Panc1 (cell line): ENCODE measurements at regions not wholly inside any gene's neighbourhood (a gene's known extent, or its start where the extent isn't known, plus 50 kb on each side); places are given as distances from the start of the nearest gene placed in this dataset.

ENCODE experiments used
- ATAC-seq: fragments of 200-7000 bp; cut with Tn5 transposase; 2 replicates; pipeline ENCODE4 v1.9.1; 2020; ENCODE audit warnings: mild to moderate bottlenecking, moderate library complexity
- BruUV-seq: library from RNA; stranded (reverse); fragments of 400-500 nt; replicated peaks from 2 replicates; lab custom pipeline; 2021; lab: Mats Ljungman, UMichigan
- CTCF ChIA-PET: fragments of 300-600 bp; sonication (Branson Sonifier 250); formaldehyde crosslinking; loops from one replicate; lab custom pipeline; 2022; ENCODE audit warnings: antibody characterized with exemption; lab: Charles Lee
- POLR2A ChIA-PET: fragments of 300-600 bp; sonication (Branson Sonifier 250); formaldehyde crosslinking; loops from one replicate; lab custom pipeline; 2022; ENCODE audit warnings: antibody characterized with exemption; lab: Charles Lee
- DNase-seq: peaks from one replicate; pipeline ENCODE4 v3.0.0-alpha.2; 2010; ENCODE audit warnings: low read depth, low spot score
- H3K27ac ChIP-seq: 2 replicates; pipeline ENCODE4 v1.5.1; 2011; ENCODE audit warnings: mild to moderate bottlenecking, low read length, inconsistent platforms
- H3K27me3 ChIP-seq: fragments of 200-500 bp; sonication (Bioruptor generic); 2 replicates; pipeline ENCODE4 v1.6.0; 2014; ENCODE audit warnings: low read length, inconsistent platforms; ENCODE audit not compliant: control insufficient read depth, insufficient read depth
- H3K36me3 ChIP-seq: fragments of 200-500 bp; sonication (Bioruptor generic); 2 replicates; pipeline ENCODE4 v1.5.1; 2014; ENCODE audit warnings: inconsistent platforms, mild to moderate bottlenecking, low read length, moderate library complexity; ENCODE audit not compliant: control insufficient read depth, insufficient read depth
- H3K4me1 ChIP-seq: 2 replicates; pipeline ENCODE4 v1.5.1; 2011; ENCODE audit warnings: inconsistent platforms, mild to moderate bottlenecking, low read length, moderate library complexity; ENCODE audit not compliant: control insufficient read depth, insufficient read depth
- H3K4me3 ChIP-seq, 2 experiments: 2 replicates each; pipeline ENCODE4 v1.5.1; 2011 to 2012; ENCODE audit warnings: low read depth in 2 of 2, low read length in 2 of 2, mild to moderate bottlenecking in 2 of 2, inconsistent platforms in 1 of 2, moderate library complexity in 1 of 2
- H3K9me3 ChIP-seq: fragments of 200-500 bp; sonication (Bioruptor generic); 2 replicates; pipeline ENCODE4 v1.5.1; 2014; ENCODE audit warnings: low read depth, mild to moderate bottlenecking, inconsistent platforms, low read length, moderate library complexity; ENCODE audit not compliant: control insufficient read depth, insufficient read depth
- POLR2AphosphoS5 ChIP-seq: IDR thresholded peaks from 2 replicates; pipeline ENCODE4 v1.6.1; 2012; ENCODE audit warnings: mild to moderate bottlenecking, low read depth, low read length, moderate library complexity
- SIN3A ChIP-seq: IDR thresholded peaks from 2 replicates; pipeline ENCODE4 v1.6.1; 2012; ENCODE audit warnings: low read depth, mild to moderate bottlenecking, low read length, moderate library complexity, borderline replicate concordance; ENCODE audit not compliant: insufficient read depth
- TCF7L2 ChIP-seq: IDR thresholded peaks from 2 replicates; pipeline ENCODE4 v1.6.1; 2011; ENCODE audit warnings: mild to moderate bottlenecking, low read depth, low read length, inconsistent platforms
- in situ Hi-C: cut with HindIII; loops from 2 replicates; pipeline ENCODE4 v1.10.0; 2016; ENCODE audit warnings: low sequenced_read_pairs, low pct_unique_long_range_greater_than_20kb
- intact Hi-C: fragments of 100-400 bp; cut with micrococcal nuclease; formaldehyde crosslinking; loops from one replicate; pipeline ENCODE4 v1.10.0; 2022; ENCODE audit not compliant: unreplicated experiment
- TF ChIP-seq, protein P1 (sequence below), 2 experiments: IDR thresholded peaks; 2 replicates each; pipeline ENCODE4 v1.6.1; 2011 to 2012; ENCODE audit warnings: low read depth in 2 of 2, control low read depth in 1 of 2, low read length in 1 of 2, mild to moderate bottlenecking in 1 of 2, moderate library complexity in 1 of 2; ENCODE audit not compliant: insufficient read depth in 1 of 2
- TF ChIP-seq, protein P2 (sequence below): fragments of 450-650 bp; IDR thresholded peaks from 2 replicates; pipeline ENCODE4 v1.5.1; 2017; ENCODE audit warnings: mild to moderate bottlenecking

DNA sequence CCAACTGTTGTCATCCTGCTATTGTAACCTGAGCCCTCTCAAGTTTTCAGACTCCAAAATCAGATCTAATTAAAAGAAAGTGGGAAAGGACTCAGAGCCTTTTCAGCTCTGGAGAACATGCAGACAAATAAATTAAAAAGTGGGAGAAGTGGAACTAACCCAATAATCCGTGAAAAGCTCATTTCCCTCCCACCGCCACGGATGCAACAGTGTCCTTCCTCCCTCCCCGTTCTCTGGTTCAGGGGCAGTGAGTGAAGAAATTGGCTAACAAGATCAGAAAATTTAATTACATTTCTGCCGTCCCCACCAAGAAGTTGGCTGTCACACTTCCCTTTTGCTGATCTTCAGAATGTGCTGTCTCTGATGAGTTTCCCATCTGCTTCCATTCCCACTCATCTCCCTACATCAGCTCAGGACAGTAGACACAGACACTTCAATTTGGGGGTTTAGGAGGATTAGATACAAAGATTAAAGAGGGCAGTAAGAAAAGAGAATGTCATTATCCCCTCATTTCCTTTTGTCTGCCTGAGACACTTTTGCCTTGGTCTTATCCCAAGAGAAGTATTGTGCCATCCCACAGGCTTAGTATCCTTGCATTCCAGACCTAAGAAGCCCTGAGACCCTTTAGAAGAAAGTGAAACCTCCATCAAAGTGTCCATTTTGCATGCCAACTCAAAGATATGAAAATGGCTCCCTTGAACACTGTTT lies 335.7 kb upstream of the PPP2R3A start:
- H3K27ac ChIP-seq, result no peak overlapping the region
- no peak overlapping the region for H3K4me3 ChIP-seq
- H3K4me1 ChIP-seq, result no peaks in the 10 kb centered on the region
- CTCF ChIA-PET, result no interaction called here
- DNase-seq, result no peak
- no peak for ATAC-seq
- H3K36me3 ChIP-seq, result no peaks in the 10 kb centered on the region
- intact Hi-C loops, result no loop called here
- H3K27me3 ChIP-seq, result peaks cover 4% of the 10 kb centered on the region; the same call in 1 of the 2 replicates
- TF ChIP-seq TCF7L2, result no peak
- TF ChIP-seq, protein P1, sequence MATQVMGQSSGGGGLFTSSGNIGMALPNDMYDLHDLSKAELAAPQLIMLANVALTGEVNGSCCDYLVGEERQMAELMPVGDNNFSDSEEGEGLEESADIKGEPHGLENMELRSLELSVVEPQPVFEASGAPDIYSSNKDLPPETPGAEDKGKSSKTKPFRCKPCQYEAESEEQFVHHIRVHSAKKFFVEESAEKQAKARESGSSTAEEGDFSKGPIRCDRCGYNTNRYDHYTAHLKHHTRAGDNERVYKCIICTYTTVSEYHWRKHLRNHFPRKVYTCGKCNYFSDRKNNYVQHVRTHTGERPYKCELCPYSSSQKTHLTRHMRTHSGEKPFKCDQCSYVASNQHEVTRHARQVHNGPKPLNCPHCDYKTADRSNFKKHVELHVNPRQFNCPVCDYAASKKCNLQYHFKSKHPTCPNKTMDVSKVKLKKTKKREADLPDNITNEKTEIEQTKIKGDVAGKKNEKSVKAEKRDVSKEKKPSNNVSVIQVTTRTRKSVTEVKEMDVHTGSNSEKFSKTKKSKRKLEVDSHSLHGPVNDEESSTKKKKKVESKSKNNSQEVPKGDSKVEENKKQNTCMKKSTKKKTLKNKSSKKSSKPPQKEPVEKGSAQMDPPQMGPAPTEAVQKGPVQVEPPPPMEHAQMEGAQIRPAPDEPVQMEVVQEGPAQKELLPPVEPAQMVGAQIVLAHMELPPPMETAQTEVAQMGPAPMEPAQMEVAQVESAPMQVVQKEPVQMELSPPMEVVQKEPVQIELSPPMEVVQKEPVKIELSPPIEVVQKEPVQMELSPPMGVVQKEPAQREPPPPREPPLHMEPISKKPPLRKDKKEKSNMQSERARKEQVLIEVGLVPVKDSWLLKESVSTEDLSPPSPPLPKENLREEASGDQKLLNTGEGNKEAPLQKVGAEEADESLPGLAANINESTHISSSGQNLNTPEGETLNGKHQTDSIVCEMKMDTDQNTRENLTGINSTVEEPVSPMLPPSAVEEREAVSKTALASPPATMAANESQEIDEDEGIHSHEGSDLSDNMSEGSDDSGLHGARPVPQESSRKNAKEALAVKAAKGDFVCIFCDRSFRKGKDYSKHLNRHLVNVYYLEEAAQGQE (IDR thresholded peaks at IDR 0.05; ENCODE audit: insufficient read depth in 1 of 2, low read depth in 2 of 2, low read length in 1 of 2), result no peak
- no peak for TF ChIP-seq SIN3A
- TF ChIP-seq POLR2AphosphoS5, result no peak
- TF ChIP-seq, protein P2, sequence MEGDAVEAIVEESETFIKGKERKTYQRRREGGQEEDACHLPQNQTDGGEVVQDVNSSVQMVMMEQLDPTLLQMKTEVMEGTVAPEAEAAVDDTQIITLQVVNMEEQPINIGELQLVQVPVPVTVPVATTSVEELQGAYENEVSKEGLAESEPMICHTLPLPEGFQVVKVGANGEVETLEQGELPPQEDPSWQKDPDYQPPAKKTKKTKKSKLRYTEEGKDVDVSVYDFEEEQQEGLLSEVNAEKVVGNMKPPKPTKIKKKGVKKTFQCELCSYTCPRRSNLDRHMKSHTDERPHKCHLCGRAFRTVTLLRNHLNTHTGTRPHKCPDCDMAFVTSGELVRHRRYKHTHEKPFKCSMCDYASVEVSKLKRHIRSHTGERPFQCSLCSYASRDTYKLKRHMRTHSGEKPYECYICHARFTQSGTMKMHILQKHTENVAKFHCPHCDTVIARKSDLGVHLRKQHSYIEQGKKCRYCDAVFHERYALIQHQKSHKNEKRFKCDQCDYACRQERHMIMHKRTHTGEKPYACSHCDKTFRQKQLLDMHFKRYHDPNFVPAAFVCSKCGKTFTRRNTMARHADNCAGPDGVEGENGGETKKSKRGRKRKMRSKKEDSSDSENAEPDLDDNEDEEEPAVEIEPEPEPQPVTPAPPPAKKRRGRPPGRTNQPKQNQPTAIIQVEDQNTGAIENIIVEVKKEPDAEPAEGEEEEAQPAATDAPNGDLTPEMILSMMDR, result no peak
- H3K9me3 ChIP-seq, result no peaks in the 10 kb centered on the region
- POLR2A ChIA-PET, result no interaction called here
- in situ Hi-C loops, result no loop called here
- BruUV-seq, result no TSS peak

DNA sequence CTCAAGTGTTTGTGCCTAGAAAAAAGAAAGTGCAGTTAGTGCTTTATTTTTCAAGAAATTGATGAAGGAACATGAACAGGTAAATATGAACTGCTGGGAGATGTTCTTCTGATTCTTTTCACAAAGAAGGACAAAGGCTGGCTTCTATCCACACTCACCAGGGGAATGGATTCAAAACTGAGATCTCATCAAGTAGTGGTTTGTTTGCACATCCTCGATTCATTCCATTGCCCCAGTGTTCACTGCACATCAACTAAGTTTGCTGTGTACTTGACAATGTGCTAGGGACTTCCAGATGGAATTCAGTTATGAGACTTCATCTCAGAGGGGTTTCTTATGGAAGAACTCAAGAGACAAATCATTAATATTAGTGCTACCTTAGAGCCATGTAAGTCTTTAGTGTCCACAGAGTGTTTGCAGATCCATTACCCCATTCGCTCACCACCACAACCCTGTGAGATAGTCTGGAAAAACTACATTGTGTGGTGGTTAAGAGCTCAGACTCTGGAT lies 332.9 kb upstream of the PPP2R3A start:
- intact Hi-C loops (no loop called here), in situ Hi-C loops (no loop called here)
- ChIA-PET CTCF (no interaction called here), POLR2A (no interaction called here)
- H3K4me1 ChIP-seq, result no peaks in the 10 kb centered on the region
- TF ChIP-seq, protein P1 (IDR thresholded peaks at IDR 0.05; ENCODE audit: insufficient read depth in 1 of 2, low read depth in 2 of 2, low read length in 1 of 2), result no peak
- TF ChIP-seq TCF7L2, result no peak
- TF ChIP-seq POLR2AphosphoS5, result no peak
- TF ChIP-seq SIN3A, result no peak
- TF ChIP-seq, protein P2, result no peak
- no peak overlapping the region for H3K4me3 ChIP-seq
- ATAC-seq (no peak), DNase-seq (no peak)
- no TSS peak for BruUV-seq
- H3K36me3 ChIP-seq, result no peaks in the 10 kb centered on the region
- H3K27ac ChIP-seq, result no peak overlapping the region
- H3K9me3 ChIP-seq, result no peaks in the 10 kb centered on the region
- 0 out of 2 replicates have a peak, but pooled peaks cover 6% of the 10 kb centered on the region for H3K27me3 ChIP-seq
